ENCODE measurements at regions not wholly inside any gene's neighbourhood (a gene's known extent, or its start where the extent isn't known, plus 50 kb on each side); places are given as distances from the start of the nearest gene placed in this dataset.

DNA sequence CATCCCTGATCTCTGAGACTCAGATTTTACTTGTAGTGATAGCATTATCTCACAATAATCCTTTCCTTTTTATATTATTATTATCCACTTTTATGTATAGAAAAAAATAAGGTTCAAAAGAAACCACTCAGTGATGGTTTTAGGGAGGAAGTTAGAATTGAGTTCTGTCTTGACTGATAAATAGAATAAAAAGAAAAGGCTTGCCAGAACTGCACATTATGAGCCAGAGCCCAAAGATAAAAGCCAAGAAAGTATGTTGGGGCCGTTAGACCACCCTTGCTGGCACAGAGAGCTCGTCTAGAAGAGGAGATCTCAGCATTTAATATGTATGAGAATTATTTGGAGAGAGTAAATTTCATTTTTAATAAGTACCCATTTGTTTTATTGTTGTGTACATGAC is 103.2 kb downstream of the TSPAN8 start:
- TF ChIP-seq FOS (IDR thresholded peaks at IDR 0.05; ENCODE audit: low read depth, low read length): no peak
- TF ChIP-seq POLR2A (IDR thresholded peaks at IDR 0.05; ENCODE audit: low read depth, low read length): no peak
- TF ChIP-seq MAZ (IDR thresholded peaks at IDR 0.05; ENCODE audit: borderline replicate concordance, low read depth, low read length): no peak
- TF ChIP-seq RCOR1 (IDR thresholded peaks at IDR 0.05; ENCODE audit: insufficient replicate concordance, low read length): no peak
- TF ChIP-seq, protein P1, sequence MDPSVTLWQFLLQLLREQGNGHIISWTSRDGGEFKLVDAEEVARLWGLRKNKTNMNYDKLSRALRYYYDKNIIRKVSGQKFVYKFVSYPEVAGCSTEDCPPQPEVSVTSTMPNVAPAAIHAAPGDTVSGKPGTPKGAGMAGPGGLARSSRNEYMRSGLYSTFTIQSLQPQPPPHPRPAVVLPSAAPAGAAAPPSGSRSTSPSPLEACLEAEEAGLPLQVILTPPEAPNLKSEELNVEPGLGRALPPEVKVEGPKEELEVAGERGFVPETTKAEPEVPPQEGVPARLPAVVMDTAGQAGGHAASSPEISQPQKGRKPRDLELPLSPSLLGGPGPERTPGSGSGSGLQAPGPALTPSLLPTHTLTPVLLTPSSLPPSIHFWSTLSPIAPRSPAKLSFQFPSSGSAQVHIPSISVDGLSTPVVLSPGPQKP (IDR thresholded peaks at IDR 0.05; ENCODE audit: borderline replicate concordance, low read depth, low read length): no peak
- no peak for TF ChIP-seq CHD1 (IDR thresholded peaks at IDR 0.05; ENCODE audit: low read depth, low read length)
- no peak for TF ChIP-seq MAFK (IDR thresholded peaks at IDR 0.05; ENCODE audit: low read depth, low read length)
- TF ChIP-seq RFX5 (IDR thresholded peaks at IDR 0.05; ENCODE audit: low read depth, low read length): no peak
- no peak for TF ChIP-seq RAD21 (IDR thresholded peaks at IDR 0.05; ENCODE audit: low read length)
- TF ChIP-seq, protein P2, sequence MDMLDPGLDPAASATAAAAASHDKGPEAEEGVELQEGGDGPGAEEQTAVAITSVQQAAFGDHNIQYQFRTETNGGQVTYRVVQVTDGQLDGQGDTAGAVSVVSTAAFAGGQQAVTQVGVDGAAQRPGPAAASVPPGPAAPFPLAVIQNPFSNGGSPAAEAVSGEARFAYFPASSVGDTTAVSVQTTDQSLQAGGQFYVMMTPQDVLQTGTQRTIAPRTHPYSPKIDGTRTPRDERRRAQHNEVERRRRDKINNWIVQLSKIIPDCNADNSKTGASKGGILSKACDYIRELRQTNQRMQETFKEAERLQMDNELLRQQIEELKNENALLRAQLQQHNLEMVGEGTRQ (IDR thresholded peaks at IDR 0.05; ENCODE audit: low read depth, low read length): no peak
- no peak for TF ChIP-seq BHLHE40 (IDR thresholded peaks at IDR 0.05; ENCODE audit: low read depth, low read length)
- no peak for TF ChIP-seq MXI1 (IDR thresholded peaks at IDR 0.05; ENCODE audit: borderline replicate concordance, low read depth, low read length)
- TF ChIP-seq NFE2L2 (IDR thresholded peaks at IDR 0.05; ENCODE audit: low read depth, low read length): no peak
- TF ChIP-seq CEBPB (IDR thresholded peaks at IDR 0.05; ENCODE audit: low read depth, low read length): no peak
- TF ChIP-seq SMC3 (IDR thresholded peaks at IDR 0.05; ENCODE audit: low read depth, low read length): no peak
- TF ChIP-seq, protein P3, sequence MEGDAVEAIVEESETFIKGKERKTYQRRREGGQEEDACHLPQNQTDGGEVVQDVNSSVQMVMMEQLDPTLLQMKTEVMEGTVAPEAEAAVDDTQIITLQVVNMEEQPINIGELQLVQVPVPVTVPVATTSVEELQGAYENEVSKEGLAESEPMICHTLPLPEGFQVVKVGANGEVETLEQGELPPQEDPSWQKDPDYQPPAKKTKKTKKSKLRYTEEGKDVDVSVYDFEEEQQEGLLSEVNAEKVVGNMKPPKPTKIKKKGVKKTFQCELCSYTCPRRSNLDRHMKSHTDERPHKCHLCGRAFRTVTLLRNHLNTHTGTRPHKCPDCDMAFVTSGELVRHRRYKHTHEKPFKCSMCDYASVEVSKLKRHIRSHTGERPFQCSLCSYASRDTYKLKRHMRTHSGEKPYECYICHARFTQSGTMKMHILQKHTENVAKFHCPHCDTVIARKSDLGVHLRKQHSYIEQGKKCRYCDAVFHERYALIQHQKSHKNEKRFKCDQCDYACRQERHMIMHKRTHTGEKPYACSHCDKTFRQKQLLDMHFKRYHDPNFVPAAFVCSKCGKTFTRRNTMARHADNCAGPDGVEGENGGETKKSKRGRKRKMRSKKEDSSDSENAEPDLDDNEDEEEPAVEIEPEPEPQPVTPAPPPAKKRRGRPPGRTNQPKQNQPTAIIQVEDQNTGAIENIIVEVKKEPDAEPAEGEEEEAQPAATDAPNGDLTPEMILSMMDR (conservative IDR thresholded peaks at IDR 0.05; ENCODE audit: low read depth, low read length): no peak
- H3K4me2 ChIP-seq (ENCODE audit: low read depth, low read length): no peak overlapping the region
- H2BK20ac ChIP-seq (ENCODE audit: low read depth, low read length): no peak overlapping the region
- ChIA-PET POLR2A (ENCODE audit: unreplicated experiment) (no interaction called here), CTCF (no interaction called here)
- no peak overlapping the region for H2AK9ac ChIP-seq (replicated peaks; ENCODE audit: low read depth, low read length, poor library complexity)
- H3K9me3 ChIP-seq (ENCODE audit: control insufficient read depth, insufficient read depth, low read length): peaks cover 3% of the 10 kb centered on the region; the same call in 1 of the 2 replicates
- H3K18ac ChIP-seq (ENCODE audit: low read depth, low read length): no peak overlapping the region
- no peak overlapping the region for H3K4ac ChIP-seq (ENCODE audit: low read depth, low read length)
- dilution Hi-C loops (cut with HindIII; ENCODE audit: low sequenced_read_pairs, unreplicated experiment) (no loop called here), intact Hi-C loops (cut with micrococcal nuclease) (no loop called here), in situ Hi-C loops (cut with MboI; ENCODE audit: low sequenced_read_pairs) (no loop called here)
- no peak overlapping the region for H3K23ac ChIP-seq (ENCODE audit: low read depth, low read length)
- H3K27me3 ChIP-seq (ENCODE audit: control insufficient read depth, insufficient read depth, low read length): no peaks in the 10 kb centered on the region
- no peak overlapping the region for H3K9ac ChIP-seq (ENCODE audit: low read depth, low read length)
- WGBS, 2 experiments (ENCODE audit: extremely low coverage in 2 of 2, insufficient read length in 1 of 2): 0% methylated on average over 1 of the region's 2 CpGs; no CpG with 5 or more reads in 1 of the 2 experiments
- DNase-seq (no peak), ATAC-seq (ENCODE audit: low read depth) (no peak)
- H3K9me1 ChIP-seq (ENCODE audit: insufficient read depth, low read length): no peaks in the 10 kb centered on the region
- no peak overlapping the region for H3K14ac ChIP-seq (replicated peaks; ENCODE audit: low read depth, low read length)
- no peaks in the 10 kb centered on the region for H4K20me1 ChIP-seq (ENCODE audit: insufficient read depth, low read length)
- no peak overlapping the region for H2AK5ac ChIP-seq (ENCODE audit: low read depth, low read length)
- no peak overlapping the region for H3K4me3 ChIP-seq (ENCODE audit: insufficient read depth, low read depth, low read length)
- H3K27ac ChIP-seq (ENCODE audit: insufficient read depth, low read length): no peak overlapping the region
- BruUV-seq (replicated peaks): no TSS peak
- H4K8ac ChIP-seq (ENCODE audit: low read depth in 2 of 2, low read length in 2 of 2): no peak overlapping the region
- H2AFZ ChIP-seq (replicated peaks; ENCODE audit: low read length, poor library complexity): no peak overlapping the region
- H4K5ac ChIP-seq (ENCODE audit: low read depth, low read length): no peak overlapping the region
- H3K4me1 ChIP-seq (ENCODE audit: control insufficient read depth, insufficient read depth, low read length): no peaks in the 10 kb centered on the region
- H2BK5ac ChIP-seq (ENCODE audit: low read depth, low read length, poor library complexity, severe bottlenecking): no peak overlapping the region
- H4K91ac ChIP-seq (ENCODE audit: insufficient read depth, low read depth, low read length): no peak overlapping the region
- H2BK15ac ChIP-seq (ENCODE audit: low read depth, low read length): no peak overlapping the region
- no peak overlapping the region for H3K56ac ChIP-seq (ENCODE audit: extremely low read depth, insufficient read depth, low read length)
- H3K79me1 ChIP-seq (ENCODE audit: low read depth in 1 of 2, low read length in 2 of 2): no peaks in the 10 kb centered on the region
- H2BK120ac ChIP-seq (ENCODE audit: low read depth, low read length): no peak overlapping the region
- H3K36me3 ChIP-seq (ENCODE audit: control insufficient read depth, insufficient read depth, low read length): no peaks in the 10 kb centered on the region

Measured in IMR-90 (cell line).